GM10248 (cell line): ENCODE measurements at regions not wholly inside any gene's neighbourhood (a gene's known extent, or its start where the extent isn't known, plus 50 kb on each side); places are given as distances from the start of the nearest gene placed in this dataset.

Source experiments
- CTCF ChIA-PET: fragments of 300-600 bp; sonication (Branson Sonifier 250); formaldehyde crosslinking; extraction: SDS; loops from one replicate; lab custom pipeline; 2021; ENCODE audit warnings: antibody characterized with exemption; lab: Yijun Ruan, JAX
- POLR2A ChIA-PET: fragments of 350-650 bp; sonication (Branson Sonifier 250); formaldehyde crosslinking; extraction: SDS; loops from one replicate; lab custom pipeline; 2020; ENCODE audit warnings: antibody characterized with exemption; lab: Yijun Ruan, JAX
- DNase-seq: peaks from one replicate; pipeline ENCODE4 v3.0.0; 2012; ENCODE audit errors: extremely low spot score
- TF ChIP-seq, protein P1 (sequence below): IDR thresholded peaks from 2 replicates; pipeline ENCODE4 v1.5.1; 2012; ENCODE audit warnings: mild to moderate bottlenecking, low read depth; ENCODE audit errors: extremely low read depth, missing control alignments, control extremely low read depth

DNA sequence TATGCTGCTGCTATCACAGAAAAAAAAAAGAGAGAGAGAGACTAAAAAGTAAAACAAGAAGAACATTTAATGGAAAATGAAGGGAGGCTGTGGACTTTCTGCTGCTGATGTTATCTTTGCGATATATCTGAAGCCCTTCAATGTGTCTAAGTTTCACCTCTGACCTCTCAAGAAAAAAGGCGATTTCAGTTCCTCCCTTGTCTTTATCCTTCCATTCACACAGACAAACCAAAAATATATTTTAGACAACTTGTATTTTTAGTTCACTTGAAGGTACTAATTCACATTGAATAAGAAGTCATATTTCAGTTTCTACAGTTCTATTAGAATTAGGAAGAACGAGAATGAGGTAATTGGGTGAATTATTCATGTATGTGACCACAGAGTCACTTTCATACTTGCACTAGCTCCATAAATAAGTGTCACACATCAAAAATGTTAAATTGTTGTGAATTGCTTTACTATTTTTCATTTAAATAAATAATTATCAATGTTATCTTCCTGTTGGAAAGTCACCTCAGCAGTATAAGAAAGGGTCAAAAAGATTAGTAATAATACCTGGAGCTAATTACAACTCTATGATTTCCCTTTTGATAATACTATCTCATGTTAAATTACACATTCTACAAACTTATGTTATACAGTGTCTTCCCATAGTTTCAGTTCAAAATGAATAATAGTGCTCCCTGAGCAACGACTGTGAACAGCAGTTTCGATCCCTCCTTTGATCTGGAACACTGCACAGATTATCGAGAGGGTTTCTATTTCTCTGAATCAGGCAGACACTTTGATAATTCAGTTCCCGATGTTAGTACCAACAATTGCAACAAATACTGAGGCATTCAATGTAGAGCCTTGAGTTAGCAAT is 85.2 kb upstream of the PLCB4 start:
- CTCF ChIA-PET = no interaction called here
- DNase-seq = no peak
- POLR2A ChIA-PET = no interaction called here
- TF ChIP-seq, protein P1, sequence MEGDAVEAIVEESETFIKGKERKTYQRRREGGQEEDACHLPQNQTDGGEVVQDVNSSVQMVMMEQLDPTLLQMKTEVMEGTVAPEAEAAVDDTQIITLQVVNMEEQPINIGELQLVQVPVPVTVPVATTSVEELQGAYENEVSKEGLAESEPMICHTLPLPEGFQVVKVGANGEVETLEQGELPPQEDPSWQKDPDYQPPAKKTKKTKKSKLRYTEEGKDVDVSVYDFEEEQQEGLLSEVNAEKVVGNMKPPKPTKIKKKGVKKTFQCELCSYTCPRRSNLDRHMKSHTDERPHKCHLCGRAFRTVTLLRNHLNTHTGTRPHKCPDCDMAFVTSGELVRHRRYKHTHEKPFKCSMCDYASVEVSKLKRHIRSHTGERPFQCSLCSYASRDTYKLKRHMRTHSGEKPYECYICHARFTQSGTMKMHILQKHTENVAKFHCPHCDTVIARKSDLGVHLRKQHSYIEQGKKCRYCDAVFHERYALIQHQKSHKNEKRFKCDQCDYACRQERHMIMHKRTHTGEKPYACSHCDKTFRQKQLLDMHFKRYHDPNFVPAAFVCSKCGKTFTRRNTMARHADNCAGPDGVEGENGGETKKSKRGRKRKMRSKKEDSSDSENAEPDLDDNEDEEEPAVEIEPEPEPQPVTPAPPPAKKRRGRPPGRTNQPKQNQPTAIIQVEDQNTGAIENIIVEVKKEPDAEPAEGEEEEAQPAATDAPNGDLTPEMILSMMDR = no peak

DNA sequence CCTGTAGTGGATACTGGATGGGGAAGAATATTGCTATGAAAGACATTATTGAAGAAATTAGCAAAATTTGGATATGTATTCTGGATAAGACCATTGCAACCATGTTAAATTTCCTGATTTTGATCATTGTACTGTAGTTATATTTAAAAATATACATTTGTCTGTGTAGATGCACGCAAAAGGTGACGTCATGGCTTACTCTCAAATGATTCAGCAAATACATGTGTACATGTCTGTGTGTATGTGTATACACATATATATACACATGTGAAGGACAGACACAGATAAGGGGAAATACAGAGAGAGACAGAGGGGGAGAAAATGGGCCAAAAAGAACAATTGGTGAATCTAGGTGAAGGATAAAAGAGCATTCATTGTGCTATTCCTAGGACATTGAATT is 82.3 kb upstream of the PLCB4 start:
- POLR2A ChIA-PET = no interaction called here
- TF ChIP-seq, protein P1 = no peak
- CTCF ChIA-PET = no interaction called here
- DNase-seq = no peak

DNA sequence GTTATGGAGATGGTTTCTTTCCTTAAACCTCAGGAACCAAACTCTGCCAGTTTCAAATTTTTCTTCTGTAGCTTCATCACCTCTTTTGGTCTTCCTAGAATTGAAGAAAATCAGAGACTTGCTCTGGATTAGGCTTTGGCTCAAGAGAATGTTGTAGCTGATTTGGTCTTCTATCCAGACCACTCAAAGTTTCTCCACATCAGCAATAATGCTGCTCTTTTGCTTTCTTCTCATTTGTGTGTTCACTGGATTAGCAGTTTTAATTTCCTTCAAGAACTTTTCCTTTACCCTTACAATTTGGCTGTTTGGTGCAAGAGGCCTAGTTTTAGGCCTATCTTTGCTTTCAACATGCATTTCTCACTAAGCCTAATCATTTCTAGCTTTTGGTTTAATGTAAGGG is 78.1 kb upstream of the PLCB4 start:
- POLR2A ChIA-PET = no interaction called here
- CTCF ChIA-PET = no interaction called here
- TF ChIP-seq, protein P1 = no peak
- DNase-seq = no peak

DNA sequence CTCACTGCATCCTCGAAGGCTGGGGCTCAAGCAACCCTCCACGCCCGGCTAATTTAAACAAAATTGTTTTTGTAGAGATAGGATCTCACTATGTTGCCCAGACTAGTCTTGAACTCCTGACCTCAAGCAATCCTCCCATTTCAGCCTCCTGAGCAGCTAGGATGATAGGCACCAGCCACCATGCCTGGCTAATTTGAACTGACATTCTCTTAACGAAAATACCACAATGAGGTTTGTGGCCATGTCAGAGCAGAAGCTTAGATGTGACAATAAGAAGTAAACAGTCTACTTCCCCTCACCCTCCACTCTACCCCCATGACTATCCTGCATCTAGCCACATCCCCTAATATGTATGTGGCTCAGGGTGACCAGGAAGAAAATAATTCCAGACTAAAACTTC is 74.8 kb upstream of the PLCB4 start:
- DNase-seq = no peak
- ChIA-PET CTCF (interaction anchor here (0.8 to 1.9 kb wide), 2 partner anchors 9 to 10 kb away, joined by 3 to 6 read pairs; no protein-coding TSS in a partner anchor), POLR2A (no interaction called here)
- TF ChIP-seq, protein P1 = no peak

DNA sequence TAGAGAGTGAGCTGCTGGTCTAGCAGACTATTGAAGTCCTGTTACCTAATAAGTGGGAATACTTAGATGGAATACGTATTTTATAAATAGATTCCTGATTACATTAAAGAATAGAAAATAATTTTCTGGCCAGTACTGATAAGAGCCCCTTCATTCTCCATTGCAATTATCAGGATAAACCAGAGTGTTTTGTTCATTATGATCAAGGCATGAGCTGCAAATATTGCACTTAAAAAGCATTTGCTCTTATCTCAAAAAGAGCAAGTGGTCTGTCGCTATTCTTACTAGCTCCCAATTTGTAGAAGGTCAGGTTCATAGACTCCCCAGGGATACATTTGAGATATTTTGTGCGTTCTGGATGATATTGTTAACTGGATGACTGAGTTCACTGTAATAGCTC is 73.1 kb upstream of the PLCB4 start:
- CTCF ChIA-PET = interaction anchor here (1.9 kb wide), 1 partner anchor 8 kb away, joined by 6 read pairs; no protein-coding TSS in a partner anchor
- TF ChIP-seq, protein P1 = no peak
- POLR2A ChIA-PET = no interaction called here
- no peak for DNase-seq

DNA sequence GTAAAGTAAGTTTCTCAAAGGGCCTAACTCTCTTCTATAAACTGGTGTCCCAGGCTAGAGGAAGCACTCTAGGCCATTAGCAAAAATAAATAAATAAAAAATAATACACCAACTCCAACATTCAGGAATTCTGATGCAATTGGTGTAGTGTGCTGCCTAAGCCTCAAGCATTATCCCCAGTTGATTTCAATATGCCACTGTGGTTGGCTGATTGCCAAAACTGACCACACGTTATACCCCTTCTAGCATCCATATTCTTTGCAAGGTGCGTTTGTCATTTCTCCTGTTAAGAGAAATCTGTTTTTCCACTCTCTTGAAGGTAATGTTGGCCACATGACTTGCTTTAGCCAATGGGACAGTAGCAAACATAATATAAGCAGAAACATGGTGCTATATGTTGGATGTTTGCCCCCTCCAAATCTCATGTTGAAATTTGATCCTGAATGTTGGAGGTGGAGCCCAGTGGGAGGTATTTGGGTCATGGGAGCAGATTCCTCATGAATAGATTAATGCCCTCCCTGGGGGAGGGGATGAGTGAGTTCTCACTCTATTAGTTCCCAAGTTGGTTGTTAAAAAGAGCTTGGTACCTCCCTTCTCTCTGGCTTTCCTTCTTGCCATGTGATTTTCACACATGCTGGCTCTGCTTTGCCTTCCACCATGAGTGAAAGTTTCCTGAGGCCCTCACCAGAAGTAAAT is 71.9 kb upstream of the PLCB4 start:
- CTCF ChIA-PET = interaction anchor here (1.0 to 1.1 kb wide), 2 partner anchors 10 to 14 kb away, joined by 3 to 4 read pairs; no protein-coding TSS in a partner anchor
- no peak for DNase-seq
- TF ChIP-seq, protein P1 = no peak
- POLR2A ChIA-PET = no interaction called here
